Fibroblast of skin of right quadriceps (primary cell): ENCODE measurements at regions not wholly inside any gene's neighbourhood (a gene's known extent, or its start where the extent isn't known, plus 50 kb on each side); places are given as distances from the start of the nearest gene placed in this dataset.
"Not testable (repeated sequence)": the region's sequence is repeated elsewhere in the genome, so short reads cannot be mapped to it uniquely, and the experiment has no call there.

ENCODE experiments used
- DNase-seq: peaks from one replicate; pipeline ENCODE4 v3.0.0-alpha.2; 2013

GRCh38 chr2:7691961-7692656 is 774.9 kb downstream of the RNF144A start:
- DNase-seq = no peak

- peak; percentile 94 for DNase-seq
Measured at GRCh38 chr2:7692657-7693161, 775.5 kb downstream of the RNF144A start.

- no peak for DNase-seq
Measured at GRCh38 chr2:7693246-7694075, 776.2 kb downstream of the RNF144A start.

GRCh38 chr2:7694076-7694985 is 777.1 kb downstream of the RNF144A start:
- DNase-seq = no peak

GRCh38 chr2:7696556-7696955 is 779.3 kb downstream of the RNF144A start:
- not testable (repeated sequence) for DNase-seq

- DNase-seq = no peak
Measured at GRCh38 chr2:7697052-7697451, 779.8 kb downstream of the RNF144A start.

- peak; percentile 65 for DNase-seq
Measured at GRCh38 chr2:7701791-7702190, 784.6 kb downstream of the RNF144A start.

GRCh38 chr2:7703048-7703447 is 785.8 kb downstream of the RNF144A start:
- no peak for DNase-seq

GRCh38 chr2:7703543-7704144 is 786.4 kb downstream of the RNF144A start:
- no peak for DNase-seq

GRCh38 chr2:7704296-7704865 is 787.2 kb downstream of the RNF144A start:
- DNase-seq = peak; percentile 24

- DNase-seq = no peak
Measured at GRCh38 chr2:7706791-7707190, 789.6 kb downstream of the RNF144A start.

GRCh38 chr2:7707723-7708122 is 790.5 kb downstream of the RNF144A start:
- DNase-seq = peak; percentile 89

- peak; percentile 64 for DNase-seq
Measured at GRCh38 chr2:7709907-7710306, 792.7 kb downstream of the RNF144A start.

- no peak for DNase-seq
Measured at GRCh38 chr2:7711167-7711566, 794.0 kb downstream of the RNF144A start.

- DNase-seq = no peak
Measured at GRCh38 chr2:7719876-7720275, 802.7 kb downstream of the RNF144A start.

- no peak for DNase-seq
Measured at GRCh38 chr2:7721413-7721995, 804.3 kb downstream of the RNF144A start.

GRCh38 chr2:7722212-7722910 is 805.1 kb downstream of the RNF144A start:
- DNase-seq = no peak

GRCh38 chr2:7724336-7724735 is 807.1 kb downstream of the RNF144A start:
- no peak for DNase-seq

GRCh38 chr2:7725171-7725849 is 808.1 kb downstream of the RNF144A start:
- DNase-seq = peak; percentile 47

- peak; percentile 56 for DNase-seq
Measured at GRCh38 chr2:7725850-7726242, 808.6 kb downstream of the RNF144A start.

GRCh38 chr2:7726989-7727388 is 809.8 kb downstream of the RNF144A start:
- DNase-seq = no peak
